Progenitor cell of endocrine pancreas (in vitro differentiated cells): ENCODE measurements at regions not wholly inside any gene's neighbourhood (a gene's known extent, or its start where the extent isn't known, plus 50 kb on each side); places are given as distances from the start of the nearest gene placed in this dataset.

Experiments
- DNase-seq: peaks from one replicate; pipeline ENCODE4 v3.0.0; 2021; ENCODE audit warnings: low spot score; ENCODE audit not compliant: unreplicated experiment
- H3K27ac Mint-ChIP-seq: 2 replicates; pipeline ENCODE4 v1.8.0; 2021; ENCODE audit warnings: mild to moderate bottlenecking, moderate library complexity, mixed read lengths
- H3K27me3 Mint-ChIP-seq: 2 replicates; pipeline ENCODE4 v1.8.0; 2021; ENCODE audit warnings: mixed read lengths
- H3K36me3 Mint-ChIP-seq: 2 replicates; pipeline ENCODE4 v1.8.0; 2022; ENCODE audit warnings: mixed read lengths; ENCODE audit not compliant: insufficient read depth
- H3K4me1 Mint-ChIP-seq: 2 replicates; pipeline ENCODE4 v1.8.0; 2021; ENCODE audit warnings: low read depth, mixed read lengths
- H3K4me3 Mint-ChIP-seq: 2 replicates; pipeline ENCODE4 v1.8.0; 2021; ENCODE audit warnings: low read depth, mild to moderate bottlenecking, moderate library complexity, mixed read lengths
- H3K9me3 Mint-ChIP-seq: 2 replicates; pipeline ENCODE4 v1.8.0; 2021; ENCODE audit warnings: low read depth, mixed read lengths
- TF ChIP-seq, protein P1 (sequence below): fragments of 200-600 bp; sonication (generic); IDR thresholded peaks from one replicate; pipeline ENCODE4 v1.5.0; 2021; ENCODE audit warnings: antibody characterized with exemption, mild to moderate bottlenecking; ENCODE audit not compliant: unreplicated experiment

DNA sequence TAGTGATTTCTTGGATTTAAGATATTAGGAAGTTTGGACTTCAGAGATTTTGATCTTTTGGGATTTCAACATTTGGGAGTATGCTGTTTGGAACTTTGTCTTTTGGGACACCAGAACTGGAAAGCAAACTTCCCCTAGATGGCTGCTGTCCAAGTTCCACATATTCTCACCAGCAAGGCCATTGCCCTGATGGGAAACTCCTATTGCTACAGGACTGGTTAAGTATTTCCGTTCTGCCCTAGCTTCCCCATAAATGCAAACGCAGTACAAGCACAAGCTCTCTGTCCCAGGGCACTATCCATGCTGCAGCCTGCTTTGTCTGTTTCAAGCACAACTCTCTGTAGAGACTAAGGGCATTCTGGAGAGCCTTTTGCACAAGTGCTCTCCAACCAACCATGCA is 79.3 kb upstream of the SLC25A13 start:
- Mint-ChIP-seq H3K27me3 (no peaks in the 10 kb centered on the region), H3K9me3 (no peaks in the 10 kb centered on the region), H3K36me3 (no peaks in the 10 kb centered on the region), H3K4me3 (no peak overlapping the region), H3K27ac (no peak overlapping the region), H3K4me1 (no peaks in the 10 kb centered on the region)
- DNase-seq: no peak
- TF ChIP-seq, protein P1, sequence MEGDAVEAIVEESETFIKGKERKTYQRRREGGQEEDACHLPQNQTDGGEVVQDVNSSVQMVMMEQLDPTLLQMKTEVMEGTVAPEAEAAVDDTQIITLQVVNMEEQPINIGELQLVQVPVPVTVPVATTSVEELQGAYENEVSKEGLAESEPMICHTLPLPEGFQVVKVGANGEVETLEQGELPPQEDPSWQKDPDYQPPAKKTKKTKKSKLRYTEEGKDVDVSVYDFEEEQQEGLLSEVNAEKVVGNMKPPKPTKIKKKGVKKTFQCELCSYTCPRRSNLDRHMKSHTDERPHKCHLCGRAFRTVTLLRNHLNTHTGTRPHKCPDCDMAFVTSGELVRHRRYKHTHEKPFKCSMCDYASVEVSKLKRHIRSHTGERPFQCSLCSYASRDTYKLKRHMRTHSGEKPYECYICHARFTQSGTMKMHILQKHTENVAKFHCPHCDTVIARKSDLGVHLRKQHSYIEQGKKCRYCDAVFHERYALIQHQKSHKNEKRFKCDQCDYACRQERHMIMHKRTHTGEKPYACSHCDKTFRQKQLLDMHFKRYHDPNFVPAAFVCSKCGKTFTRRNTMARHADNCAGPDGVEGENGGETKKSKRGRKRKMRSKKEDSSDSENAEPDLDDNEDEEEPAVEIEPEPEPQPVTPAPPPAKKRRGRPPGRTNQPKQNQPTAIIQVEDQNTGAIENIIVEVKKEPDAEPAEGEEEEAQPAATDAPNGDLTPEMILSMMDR: no peak

- Mint-ChIP-seq H3K4me3 (no peak overlapping the region), H3K9me3 (no peaks in the 10 kb centered on the region), H3K4me1 (no peaks in the 10 kb centered on the region), H3K27ac (no peak overlapping the region), H3K27me3 (no peaks in the 10 kb centered on the region), H3K36me3 (no peaks in the 10 kb centered on the region)
- TF ChIP-seq, protein P1: no peak
- no peak for DNase-seq
Measured at GRCh38 chr7:96400518-96400917, 78.6 kb upstream of the SLC25A13 start.

DNA sequence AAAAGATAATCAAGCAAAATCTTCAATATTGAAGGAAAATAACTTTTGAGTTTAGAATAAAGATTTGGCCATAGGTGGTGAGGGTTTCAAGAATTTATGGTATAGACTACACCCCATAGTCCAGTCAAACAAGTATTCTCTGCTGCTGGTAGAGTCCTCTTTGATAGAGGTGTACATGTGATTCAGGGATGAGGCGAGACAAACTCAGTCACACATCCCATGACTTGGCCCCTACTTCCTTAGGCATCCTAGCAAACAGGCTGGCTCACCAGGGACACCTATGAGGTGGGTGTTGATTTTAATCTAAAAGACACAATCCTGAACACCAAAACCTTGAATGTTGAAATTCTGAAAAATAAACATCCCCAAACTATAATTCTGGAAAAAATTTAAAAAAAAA is 78.1 kb upstream of the SLC25A13 start:
- no peak for DNase-seq
- no peaks in the 10 kb centered on the region for H3K4me1 Mint-ChIP-seq
- TF ChIP-seq, protein P1: no peak
- no peaks in the 10 kb centered on the region for H3K36me3 Mint-ChIP-seq
- H3K27ac Mint-ChIP-seq: no peak overlapping the region
- no peak overlapping the region for H3K4me3 Mint-ChIP-seq
- no peaks in the 10 kb centered on the region for H3K27me3 Mint-ChIP-seq
- H3K9me3 Mint-ChIP-seq: no peaks in the 10 kb centered on the region

GRCh38 chr7:96397936-96398598 is 76.2 kb upstream of the SLC25A13 start:
- TF ChIP-seq, protein P1: no peak
- H3K27me3 Mint-ChIP-seq: no peaks in the 10 kb centered on the region
- no peaks in the 10 kb centered on the region for H3K36me3 Mint-ChIP-seq
- H3K27ac Mint-ChIP-seq: no peak overlapping the region
- no peak overlapping the region for H3K4me3 Mint-ChIP-seq
- no peak for DNase-seq
- H3K9me3 Mint-ChIP-seq: peaks cover 3% of the 10 kb centered on the region
- H3K4me1 Mint-ChIP-seq: no peaks in the 10 kb centered on the region

DNA sequence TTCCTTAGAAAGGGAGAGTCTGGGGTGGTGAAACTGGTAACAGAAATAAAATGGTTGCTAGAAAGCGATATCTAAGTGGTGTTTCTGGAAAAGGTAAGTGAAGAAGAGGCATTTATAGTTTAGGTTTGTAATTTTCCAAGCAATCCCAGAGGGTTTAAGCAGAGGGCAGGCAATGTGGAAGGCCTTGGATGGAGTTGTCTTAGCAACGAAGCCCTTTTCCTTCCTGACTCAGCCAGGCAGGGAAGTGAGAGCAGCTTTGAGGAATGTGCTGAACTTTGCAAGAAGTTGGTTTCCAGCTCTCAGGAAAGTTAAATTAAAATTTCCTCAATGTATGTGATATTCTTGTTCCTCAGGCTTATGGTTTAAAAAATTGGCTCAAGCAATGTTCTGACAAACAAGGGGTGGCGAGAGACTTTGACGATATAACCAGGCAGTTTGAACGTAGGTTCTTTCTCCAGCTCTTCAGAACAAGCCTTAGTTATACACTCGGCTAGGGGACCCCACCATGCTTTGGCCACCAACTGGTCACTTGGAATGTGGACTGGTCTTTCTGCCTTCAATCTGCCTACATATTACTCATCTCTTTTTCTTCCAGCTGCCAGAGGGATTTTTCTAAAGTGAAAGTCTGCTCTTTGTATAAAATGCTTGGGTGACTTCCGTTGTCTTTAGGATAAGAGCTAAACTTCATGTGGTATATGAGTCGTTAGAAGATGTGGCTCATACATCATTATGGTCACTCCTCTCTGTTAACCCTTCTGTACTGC is 66.9 kb upstream of the SLC25A13 start:
- no peak for DNase-seq
- Mint-ChIP-seq H3K36me3 (no peaks in the 10 kb centered on the region), H3K9me3 (peaks cover 3% of the 10 kb centered on the region), H3K27ac (no peak overlapping the region), H3K27me3 (no peaks in the 10 kb centered on the region), H3K4me1 (no peaks in the 10 kb centered on the region), H3K4me3 (no peak overlapping the region)
- TF ChIP-seq, protein P1: no peak
